UCSD-AML1 (cell line): ENCODE measurements at regions not wholly inside any gene's neighbourhood (a gene's known extent, or its start where the extent isn't known, plus 50 kb on each side); places are given as distances from the start of the nearest gene placed in this dataset.
"Not testable (repeated sequence)": the region's sequence is repeated elsewhere in the genome, so short reads cannot be mapped to it uniquely, and the experiment has no call there.

Experiments
- DNase-seq: peaks from one replicate; lab custom pipeline; 2025; ENCODE audit not compliant: unreplicated experiment; lab: John Stamatoyannopoulos, UW

DNA sequence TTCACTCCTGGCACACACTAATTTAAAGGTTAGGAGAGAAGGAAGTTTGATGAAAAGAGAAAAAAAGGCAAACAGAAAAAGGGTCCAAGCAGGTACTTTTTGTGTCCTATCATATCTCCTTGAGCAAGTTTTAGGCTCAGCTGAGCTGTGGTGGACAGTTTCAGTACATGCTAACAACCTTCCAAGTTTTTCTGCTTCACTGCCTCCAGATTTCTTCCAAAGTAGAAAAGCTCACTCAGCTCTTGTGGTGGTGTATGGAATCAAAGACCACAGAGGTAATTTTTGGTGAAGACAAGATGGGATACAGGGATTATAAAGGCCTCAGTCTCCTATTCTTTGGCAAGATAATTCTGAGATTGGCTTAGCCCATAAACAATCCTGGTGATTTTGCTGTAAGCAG lies 921.8 kb downstream of the NR2F1-AS1 start:
- DNase-seq, result no peak

DNA sequence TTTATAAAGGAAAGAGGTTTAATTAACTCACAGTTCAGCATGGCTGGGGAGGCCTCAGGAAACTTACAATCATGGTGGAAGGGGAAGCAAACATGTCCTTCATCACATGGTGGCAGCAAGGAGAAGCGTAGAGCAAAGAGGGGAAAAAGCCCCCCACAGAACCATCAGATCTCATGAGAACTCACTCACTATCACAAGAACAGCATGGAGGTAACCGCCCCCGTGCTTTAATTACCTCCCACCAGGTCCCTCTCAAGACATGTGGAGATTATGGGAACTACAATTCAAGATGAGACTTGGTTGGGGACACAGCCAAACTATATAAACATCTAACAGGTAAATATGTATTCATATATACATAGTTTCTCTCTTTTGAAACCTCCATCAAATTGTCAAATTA lies 926.4 kb downstream of the NR2F1-AS1 start:
- not testable (repeated sequence) for DNase-seq

DNA sequence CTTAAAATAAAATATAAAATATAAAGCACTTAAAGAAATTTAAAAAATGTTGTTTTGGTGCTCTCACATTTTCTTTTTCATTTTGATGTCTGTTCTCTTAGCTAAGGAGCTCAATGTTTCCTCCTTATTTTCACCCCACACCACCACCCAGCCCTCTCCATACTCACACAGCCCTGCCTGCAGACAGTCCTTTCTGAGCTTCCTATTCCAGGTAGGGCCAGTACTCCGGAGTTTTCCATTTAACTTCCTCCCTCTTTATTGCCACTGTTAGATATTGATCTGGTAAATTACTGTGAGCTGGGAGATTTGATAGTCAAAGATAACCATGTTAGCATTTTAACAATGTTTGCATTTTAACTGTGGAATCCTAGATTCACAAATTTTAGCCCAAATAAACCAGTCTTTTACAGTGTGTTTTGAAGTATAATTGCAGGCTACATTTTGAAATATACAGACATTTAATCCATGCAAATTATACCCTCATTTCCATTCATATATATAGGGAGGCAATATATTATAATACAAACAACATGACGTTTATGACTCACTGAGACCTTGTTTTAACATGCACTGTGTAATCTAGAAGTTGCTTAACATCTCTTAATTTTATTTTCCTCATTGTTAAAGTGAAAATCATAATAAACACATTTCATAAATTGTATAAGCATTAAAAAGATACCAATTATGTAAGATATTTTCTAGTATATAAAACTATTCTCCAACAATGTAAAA lies 927.1 kb downstream of the NR2F1-AS1 start:
- DNase-seq, result no peak

DNA sequence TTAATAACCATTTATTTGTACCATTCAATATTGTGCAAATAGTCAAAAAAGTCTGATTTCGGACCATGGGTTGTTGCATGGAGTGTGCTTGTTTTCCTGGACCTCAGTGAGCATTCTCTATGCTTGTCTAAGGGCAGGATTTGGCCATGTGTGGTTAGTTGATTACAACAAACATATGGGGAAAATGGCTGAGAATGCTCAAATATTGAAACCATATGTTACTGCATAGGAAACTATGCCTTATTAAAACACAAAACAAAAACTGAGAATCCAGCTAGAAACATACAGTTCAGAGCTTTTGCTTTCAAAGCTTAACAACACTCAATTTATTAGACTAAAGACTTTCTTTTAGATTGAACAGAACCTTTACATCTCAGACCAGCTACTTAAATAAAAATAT lies 928.3 kb downstream of the NR2F1-AS1 start:
- no peak for DNase-seq

DNA sequence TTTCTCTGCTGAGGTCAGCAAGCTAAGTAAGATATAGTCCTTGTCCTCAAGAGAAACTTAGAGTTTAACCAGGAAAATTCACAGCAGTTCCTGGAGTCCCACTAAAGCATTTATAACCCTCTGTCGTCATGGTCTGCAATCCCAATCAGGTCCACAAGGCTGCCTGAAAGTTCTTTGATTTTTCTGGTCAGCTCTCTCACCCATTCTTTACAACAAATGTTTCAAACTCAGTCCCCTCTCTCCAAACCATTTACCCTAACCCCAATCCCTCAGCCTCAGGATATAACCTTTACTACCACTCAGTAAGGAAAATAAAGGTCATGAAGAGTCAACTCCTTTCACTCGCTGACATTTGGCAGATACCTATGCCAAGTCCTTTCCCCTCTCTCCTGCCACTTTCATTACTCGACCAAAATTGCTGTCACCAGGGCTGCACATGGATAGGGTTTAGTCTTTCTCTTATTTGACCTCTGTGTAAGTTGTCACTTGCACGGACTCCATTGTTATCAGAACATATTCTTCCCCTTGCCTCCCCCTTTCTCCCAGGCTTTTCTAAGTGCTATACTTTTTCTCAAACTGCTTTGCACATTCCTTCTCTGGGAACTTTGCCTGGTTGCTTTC lies 936.6 kb downstream of the NR2F1-AS1 start:
- DNase-seq, result no peak

DNA sequence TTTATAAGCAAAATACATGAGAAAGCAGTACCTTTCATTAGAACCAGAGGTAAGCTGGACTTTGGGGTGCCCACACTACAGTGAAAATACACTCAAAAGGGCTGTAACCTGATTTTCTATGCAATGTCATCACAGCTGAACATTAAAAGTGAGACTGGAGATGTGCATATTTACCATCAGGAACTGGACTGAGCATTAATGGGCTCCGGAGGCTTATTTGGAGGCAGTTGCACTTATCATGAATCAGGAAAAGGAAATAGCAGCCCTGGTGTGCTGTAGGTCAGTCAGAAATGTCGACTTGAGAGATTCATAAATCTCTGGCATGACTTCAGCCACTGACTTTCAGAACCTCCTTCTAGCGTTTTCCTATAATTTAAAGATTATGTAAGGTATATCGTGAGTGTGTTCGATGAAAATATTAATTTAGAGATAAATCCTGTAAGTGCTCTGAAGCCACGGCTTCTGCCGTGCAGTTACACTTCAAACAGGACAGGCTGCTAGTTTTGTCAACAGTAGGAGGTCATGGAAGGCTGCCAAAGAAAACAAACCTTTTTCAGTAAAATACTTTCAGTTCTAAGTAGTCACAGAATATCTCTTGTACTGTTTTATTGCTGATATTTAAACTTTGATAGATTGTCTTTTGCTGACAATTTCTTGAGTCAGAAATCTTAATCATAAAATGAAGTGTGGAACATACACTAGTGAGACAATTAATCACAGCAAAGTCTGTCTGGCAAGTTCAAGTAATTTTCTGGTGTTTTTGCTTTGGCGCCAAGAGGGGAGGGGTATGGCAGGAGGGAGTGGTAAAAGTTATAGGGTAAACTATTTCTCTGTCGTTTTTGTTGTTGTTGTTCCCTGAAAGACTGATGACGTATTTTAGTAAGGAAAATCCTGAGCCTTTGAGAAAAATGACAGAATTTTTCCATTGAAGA lies 939.7 kb downstream of the NR2F1-AS1 start:
- no peak for DNase-seq

DNA sequence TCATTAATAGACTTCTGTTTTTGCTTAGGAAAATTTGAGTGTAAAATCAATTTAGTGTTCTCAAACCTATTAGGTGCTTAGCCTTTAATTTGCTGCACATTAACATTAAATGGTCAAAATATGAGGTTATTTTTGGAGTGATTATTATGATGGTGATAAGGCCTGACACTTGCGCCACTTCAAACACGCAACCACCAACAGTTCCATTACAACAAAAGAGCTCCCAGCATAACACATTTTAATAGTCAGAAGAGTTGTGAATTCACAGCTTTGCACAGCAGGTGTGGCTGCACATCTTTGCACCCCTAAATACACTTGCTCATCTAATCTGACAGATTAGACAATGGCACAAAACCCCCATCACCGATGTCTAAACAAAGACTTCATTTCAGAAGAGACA lies 940.7 kb downstream of the NR2F1-AS1 start:
- DNase-seq, result no peak

DNA sequence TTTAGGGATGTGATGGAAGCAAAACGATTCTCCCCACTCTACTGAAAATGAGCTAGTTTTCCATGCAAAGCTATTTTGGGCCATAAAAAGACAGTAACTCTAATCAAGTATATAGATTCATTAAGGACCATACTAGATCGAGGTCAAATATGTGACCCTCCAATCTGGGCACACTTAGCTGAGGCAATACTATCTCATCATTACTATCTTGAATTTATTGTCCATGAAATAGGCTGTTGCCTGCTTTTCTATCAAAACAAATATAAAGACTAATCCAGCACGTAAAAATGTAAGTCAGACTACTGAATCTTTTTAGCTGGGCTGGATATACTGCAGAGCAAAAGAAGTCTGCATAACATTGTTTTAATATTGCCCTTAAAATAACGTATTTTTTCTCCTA lies 943.1 kb downstream of the NR2F1-AS1 start:
- DNase-seq, result no peak

DNA sequence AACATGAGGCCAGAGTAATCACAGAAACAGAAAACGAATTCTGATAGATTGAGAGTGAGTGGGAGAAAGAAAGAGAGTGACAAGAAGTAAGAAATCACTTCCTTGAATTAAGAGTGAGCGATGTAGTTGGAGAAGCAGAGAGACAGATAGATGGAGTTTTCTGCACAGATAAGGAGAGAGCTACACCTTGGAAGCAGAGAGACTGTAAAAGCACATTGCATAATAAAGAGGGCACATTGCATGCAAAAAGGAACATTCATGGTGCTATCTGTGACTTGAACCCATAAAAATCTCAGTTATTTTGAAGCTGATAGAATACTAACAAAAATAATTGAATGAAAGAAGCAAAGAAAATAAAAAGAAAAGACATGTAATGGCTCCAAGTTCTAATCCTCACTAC lies 943.8 kb downstream of the NR2F1-AS1 start:
- no peak for DNase-seq

DNA sequence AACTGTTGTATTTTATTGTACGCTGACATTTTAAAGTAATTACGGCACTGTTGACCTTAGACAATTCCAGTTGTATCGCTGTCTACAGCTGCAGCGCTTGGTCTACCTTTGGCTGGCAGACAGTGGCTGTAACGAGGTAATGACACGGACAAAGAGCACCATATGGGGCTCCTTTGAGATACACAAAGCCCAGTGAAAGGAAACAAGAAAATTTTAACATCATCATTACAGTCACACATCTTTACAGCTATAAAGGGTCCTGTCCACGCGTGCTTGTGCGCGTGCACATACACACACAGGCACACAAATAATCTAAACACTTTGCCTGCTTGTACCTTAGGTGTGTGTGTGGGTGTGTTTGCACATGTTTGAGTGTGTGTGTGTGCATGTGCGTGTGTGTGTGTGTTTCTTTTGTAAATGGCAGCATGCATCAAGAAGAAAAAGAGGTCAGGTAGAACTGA lies 946.0 kb downstream of the NR2F1-AS1 start:
- no peak for DNase-seq

DNA sequence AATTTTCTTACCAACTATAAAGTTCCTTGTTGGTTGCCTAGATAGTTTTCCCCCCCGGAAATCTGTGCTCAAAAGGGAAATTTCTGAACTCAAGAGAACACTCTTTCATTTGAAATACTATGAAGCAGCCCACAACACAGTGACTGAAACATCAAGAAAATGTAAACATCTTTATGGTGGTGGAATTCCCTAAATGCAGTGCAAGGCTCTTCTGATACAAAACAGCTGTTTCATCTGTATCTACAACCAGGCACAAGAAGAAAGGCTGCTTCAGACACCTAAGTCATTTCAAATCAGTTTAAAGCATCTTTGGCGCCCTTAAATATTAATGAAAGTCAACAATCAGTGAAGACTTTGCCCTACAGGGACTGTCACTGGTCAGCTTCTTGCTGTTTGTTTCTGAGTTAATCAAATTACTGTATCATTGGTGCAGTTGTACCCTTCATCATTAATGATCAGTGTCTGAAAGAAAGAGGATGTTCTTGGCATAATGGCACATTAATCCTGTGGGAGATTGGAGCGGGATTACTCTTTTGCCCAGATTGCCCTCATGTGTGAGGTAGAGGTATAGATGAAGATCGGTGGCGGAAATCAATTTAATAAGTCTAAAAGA lies 947.0 kb downstream of the NR2F1-AS1 start:
- no peak for DNase-seq

DNA sequence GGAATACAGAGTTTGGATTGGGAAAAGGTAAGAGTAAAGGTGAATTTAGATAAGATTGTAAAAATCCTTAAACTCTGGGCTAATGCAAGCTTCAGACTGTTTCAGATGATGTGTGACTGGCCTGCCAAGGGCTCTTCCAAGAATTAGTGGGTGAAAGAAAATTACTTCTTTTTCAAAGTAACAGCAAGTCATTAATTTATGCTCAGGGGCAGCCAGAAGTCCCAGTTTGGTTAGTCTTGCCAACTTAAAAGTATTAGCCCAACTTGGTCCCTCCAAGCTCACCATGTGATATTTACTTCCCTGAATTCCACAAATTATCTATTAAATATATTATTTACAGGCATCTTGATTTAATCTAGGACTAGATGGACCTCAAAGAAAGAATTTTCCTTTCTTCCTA lies 947.8 kb downstream of the NR2F1-AS1 start:
- no peak for DNase-seq

DNA sequence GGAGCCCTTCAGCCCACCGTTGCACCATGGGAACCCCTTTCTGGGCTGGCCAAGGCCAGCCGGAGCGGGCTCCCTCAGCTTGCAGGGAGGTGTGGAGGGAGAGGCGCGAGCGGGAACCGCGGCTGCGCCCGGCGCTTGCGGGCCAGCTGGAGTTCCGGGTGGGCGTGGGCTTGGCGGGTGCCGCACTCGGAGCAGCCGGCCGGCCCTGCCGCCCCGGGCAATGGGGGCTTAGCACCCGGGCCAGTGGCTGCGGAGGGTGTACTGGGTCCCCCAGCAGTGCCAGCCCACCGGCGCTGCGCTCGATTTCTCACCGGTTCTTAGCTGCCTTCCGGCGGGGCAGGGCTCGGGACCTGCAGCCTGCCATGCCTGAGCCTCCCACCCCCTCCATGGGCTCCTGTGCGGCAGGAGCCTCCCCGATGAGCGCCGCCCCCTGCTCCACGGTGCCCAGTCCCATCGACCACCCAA lies 949.8 kb downstream of the NR2F1-AS1 start:
- not testable (repeated sequence) for DNase-seq

DNA sequence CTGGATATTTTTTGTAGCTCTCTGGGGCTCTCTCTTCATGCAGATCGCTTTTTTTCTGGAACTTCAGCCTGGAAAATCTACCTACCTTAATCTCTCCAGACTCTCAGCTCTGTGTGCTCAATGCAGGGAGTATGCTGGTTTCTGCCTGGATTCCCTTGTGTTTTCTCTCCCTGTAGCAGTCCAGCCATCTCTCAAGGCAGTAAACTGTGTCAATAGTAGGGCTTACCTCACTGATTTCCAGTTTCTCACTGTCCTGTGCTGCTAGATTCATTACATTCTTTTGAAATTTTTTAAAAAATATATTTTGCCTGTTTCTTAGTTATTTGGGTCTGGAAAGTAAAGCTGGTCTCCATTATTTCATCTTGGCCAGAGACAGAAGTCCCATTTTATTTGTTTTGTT lies 951.4 kb downstream of the NR2F1-AS1 start:
- DNase-seq, result no peak

DNA sequence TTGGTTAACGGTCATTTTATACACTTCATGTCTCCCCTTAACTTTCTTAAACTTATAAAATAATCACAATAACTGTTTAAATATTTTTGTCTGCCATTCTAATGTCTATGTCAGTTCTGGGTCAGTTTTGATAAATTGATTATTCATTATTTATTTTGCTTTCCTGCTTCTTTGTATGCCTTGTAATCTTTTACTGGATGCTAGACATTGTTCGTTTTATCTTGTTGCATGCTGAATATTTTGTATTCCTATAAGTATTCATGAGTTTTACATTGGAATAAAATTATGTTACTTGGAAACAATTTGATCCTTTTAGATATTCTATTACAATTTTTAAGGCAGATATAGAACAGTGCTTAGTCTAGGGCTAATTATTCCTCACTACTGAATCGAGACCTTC lies 952.0 kb downstream of the NR2F1-AS1 start:
- DNase-seq, result no peak

DNA sequence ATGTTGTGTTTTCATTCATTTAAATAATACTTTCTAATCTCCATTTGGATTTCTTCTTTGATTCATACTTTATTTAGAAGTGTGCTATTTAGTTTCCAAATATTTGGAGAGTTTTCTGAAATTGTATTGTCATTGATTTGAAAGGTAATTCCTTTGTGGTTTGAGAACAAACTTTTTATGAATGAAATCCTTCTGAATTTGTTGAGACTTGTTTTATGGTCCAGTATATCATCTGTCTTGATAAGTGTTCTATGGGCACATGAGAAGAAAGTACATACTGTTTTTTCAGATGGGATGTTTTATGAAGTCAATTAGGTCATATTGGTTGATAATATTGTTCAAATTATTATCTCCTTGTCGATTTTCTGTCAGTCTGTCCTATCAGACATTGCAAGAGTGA lies 953.8 kb downstream of the NR2F1-AS1 start:
- no peak for DNase-seq

DNA sequence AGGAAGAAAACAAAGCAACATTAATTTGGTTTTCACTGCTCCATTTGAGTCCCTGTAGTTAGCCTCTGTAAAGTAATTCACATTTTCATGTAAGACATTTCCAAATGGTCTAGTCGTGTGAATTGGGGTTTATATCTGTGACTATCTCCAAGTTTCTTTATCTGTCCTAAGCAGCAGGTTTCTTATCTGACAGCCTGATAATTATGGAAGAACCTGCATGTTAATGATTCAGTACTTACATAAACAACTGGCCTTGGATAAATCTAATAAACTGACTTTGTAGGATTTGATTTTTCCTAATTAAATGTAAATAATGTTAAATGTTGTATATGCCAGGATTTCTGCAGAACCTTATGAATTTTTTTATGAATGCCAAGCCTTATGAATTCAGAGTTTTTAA lies 964.9 kb downstream of the NR2F1-AS1 start:
- DNase-seq, result no peak

DNA sequence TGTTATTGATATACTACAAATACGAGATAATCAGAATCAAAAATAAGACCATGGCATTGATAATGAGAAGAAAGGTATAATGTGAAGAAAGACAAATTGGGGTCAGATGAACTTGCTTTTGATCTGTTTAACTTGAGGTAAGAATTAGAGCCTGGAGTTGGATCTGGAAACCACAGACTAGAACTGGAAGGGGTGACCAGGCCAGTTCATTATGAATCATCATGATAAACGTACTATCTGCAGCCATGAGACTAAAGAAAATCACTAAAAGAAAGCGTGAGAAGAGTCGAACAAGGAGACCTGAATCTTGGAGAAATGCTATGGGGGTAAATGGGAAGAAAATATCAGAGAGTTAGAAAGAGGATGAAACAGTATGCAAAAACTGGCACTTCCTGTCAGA lies 967.5 kb downstream of the NR2F1-AS1 start:
- no peak for DNase-seq

DNA sequence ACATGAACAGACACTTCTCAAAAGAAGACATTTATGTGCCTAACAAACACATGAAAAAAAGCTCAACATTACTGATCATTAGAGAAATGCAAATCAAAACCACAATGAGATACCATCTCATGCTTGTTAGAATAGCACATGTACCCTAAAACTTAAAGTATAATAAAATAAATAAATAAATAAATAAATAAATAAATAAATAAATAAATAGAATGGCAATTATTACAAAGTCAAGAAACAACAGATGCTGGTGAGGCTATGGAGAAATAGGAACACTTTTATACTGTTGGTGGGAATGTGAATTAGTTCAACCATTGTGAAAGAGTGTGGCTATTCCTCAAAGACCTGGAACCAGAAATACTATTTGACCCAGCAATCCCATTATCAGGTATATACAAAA lies 970.6 kb downstream of the NR2F1-AS1 start:
- not testable (repeated sequence) for DNase-seq

DNA sequence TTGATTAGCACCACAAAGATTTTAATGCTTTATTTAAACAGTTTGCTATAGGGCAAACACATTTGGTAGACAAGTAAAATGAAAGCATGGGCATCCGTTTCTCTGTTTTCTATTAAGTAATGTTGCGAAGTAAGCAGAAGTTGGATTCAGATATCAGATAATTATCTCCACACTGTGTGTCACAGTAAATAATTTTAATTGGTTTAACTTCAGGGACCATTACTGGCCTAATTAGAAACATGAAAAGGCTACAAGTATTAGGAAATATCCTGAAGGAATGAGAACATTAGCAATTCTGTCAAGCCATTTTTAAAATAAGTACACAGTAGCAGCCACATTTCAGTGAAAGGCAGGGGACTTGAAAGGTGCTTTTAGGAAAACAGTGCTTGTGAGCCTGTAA lies 975.4 kb downstream of the NR2F1-AS1 start:
- DNase-seq, result no peak

DNA sequence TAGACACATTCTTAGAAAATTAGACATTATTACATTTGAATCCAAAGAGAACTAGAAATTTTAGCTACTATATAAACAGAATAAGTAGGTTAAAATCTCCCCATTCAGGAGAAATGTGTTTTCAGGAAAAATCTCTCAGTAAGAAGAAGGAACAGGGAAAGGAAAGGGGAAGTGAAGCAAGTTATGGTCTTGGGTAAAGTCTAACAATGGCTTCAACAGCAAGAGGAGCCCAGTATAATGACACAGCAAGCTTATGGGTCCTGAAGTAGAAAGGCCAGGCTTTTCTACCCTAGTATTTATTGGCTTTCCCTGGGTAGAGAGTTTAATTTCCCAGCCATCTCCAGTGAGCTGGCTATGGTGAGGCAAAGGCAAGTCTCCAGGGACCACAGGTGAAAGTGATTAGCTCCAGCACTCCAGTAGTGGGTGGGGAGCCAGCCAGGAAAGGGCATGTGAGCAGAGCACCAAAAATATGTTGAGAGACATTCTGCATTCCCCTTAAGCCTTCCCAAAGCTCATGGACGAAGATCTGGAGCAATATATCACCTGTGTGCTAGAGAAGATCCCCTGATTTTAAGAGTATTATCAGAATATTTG lies 981.7 kb downstream of the NR2F1-AS1 start:
- no peak for DNase-seq
